DMS53 treated with DMSO at 0.1 percent for 48 hours (cell line): ENCODE measurements at regions not wholly inside any gene's neighbourhood (a gene's known extent, or its start where the extent isn't known, plus 50 kb on each side); places are given as distances from the start of the nearest gene placed in this dataset.

Experiments used
- DNase-seq: peaks from one replicate; lab custom pipeline; 2025; ENCODE audit not compliant: unreplicated experiment; lab: John Stamatoyannopoulos, UW

- DNase-seq: no peak
Measured at GRCh38 chr2:39534095-39534711, 97.1 kb upstream of the MAP4K3 start.

GRCh38 chr2:39535636-39536185 lies 98.6 kb upstream of the MAP4K3 start:
- no peak for DNase-seq

- DNase-seq: no peak
Measured at GRCh38 chr2:39537150-39537549, 100.1 kb upstream of the MAP4K3 start.

GRCh38 chr2:39538718-39539117 lies 101.6 kb upstream of the MAP4K3 start:
- no peak for DNase-seq

DNA sequence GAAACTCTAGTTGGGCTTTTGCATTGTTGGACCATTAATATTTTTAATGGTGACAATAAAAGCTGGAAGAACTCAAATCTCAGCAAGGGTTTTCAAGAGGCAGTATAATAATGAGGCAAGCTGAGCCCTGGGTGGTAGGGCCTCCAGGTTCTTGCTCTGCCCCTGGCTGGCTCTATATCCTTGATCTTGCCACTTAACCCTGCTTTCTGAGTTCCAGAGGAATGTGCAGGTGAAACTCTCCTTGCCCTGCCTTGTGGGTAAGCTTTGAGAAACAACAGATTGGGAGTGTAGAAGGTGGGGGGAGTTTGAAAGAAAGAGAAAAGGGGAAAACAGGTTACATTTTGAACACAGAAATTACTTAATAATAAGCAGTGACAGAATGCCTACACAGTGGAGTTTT lies 103.3 kb upstream of the MAP4K3 start:
- DNase-seq: no peak

- DNase-seq: no peak
Measured at GRCh38 chr2:39541011-39541930, 104.2 kb upstream of the MAP4K3 start.

DNA sequence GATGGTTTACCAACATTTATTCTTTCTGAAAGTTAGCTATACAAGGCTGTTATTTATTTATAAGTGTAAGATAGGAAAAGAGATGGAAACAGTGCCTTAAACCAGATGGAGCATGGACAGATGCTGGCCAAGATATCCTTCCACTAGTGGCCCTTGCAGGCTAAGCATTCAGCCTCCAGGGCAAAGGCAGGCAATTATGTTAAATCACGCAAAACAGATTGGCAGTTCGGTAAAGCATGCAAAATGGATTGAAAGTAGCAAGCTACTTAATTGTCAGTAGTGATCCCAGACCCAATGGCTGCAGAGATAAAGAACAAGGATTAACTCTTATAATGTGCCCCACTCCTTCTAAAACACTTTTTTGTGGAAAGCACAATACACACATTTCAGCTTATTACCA lies 105.4 kb upstream of the MAP4K3 start:
- DNase-seq: no peak

- no peak for DNase-seq
Measured at GRCh38 chr2:39545957-39546356, 108.9 kb upstream of the MAP4K3 start.

DNA sequence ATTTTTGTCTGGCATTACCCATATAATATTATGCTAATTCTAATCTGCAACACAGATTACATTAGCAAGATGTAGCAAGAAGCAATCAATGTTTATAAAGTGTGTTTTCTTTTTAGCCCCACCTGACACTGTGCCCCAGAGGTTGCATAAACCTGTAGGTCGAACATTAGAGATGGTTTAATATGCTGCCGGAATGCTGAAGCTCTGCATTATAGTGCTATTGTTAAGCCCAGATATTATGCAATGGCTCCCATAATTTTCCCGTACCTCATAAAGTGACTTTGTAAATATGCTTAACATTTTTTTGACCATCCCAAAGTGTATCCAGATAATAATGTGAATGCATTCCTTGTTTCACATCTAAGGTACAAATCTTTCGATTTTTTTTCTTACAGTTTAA lies 109.3 kb upstream of the MAP4K3 start:
- no peak for DNase-seq

- no peak for DNase-seq
Measured at GRCh38 chr2:39546937-39547336, 109.9 kb upstream of the MAP4K3 start.

- DNase-seq: no peak
Measured at GRCh38 chr2:39547811-39548719, 111.0 kb upstream of the MAP4K3 start.

- DNase-seq: no peak
Measured at GRCh38 chr2:39549000-39549399, 111.9 kb upstream of the MAP4K3 start.

DNA sequence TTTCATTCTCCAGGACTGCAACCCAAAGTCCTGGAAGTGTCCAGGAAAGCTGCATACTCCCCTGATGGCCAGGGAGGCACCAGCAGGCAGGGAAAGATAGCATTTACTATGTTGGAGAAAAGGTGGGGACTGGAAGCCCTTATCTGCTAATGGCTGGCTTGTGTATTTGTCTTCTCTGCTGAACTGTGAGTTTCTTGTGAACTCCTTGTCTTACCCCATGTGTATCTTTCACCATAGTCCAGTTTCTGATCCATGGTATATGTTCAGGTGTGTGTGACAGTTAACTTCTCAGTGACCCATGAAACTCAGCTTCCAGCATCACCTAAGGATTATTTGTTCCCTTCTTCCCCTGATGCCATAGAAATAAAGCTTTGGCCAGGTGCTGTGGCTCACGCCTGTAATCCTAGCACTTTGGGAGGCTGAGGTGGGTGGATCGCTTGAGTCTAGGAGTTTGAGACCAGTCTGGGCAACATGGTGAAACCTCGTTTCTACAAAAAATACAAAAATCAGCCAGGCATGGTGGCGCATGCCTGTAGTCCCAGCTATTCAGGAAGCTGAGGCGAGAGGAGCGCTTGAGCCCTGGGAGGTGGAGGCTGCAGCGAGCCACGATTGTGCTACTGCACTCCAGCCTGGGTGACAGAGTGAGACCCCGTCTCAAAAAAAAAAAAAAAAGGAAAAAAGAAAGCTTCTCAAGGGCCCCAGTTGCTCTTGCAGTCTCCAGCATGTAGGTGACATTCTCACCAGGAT lies 112.8 kb upstream of the MAP4K3 start:
- DNase-seq: no peak

GRCh38 chr2:39550701-39551285 lies 113.7 kb upstream of the MAP4K3 start:
- DNase-seq: no peak

- no peak for DNase-seq
Measured at GRCh38 chr2:39558906-39559305, 106.8 kb upstream of the TMEM178A start.

GRCh38 chr2:39563572-39563971 lies 102.1 kb upstream of the TMEM178A start:
- no peak for DNase-seq

DNA sequence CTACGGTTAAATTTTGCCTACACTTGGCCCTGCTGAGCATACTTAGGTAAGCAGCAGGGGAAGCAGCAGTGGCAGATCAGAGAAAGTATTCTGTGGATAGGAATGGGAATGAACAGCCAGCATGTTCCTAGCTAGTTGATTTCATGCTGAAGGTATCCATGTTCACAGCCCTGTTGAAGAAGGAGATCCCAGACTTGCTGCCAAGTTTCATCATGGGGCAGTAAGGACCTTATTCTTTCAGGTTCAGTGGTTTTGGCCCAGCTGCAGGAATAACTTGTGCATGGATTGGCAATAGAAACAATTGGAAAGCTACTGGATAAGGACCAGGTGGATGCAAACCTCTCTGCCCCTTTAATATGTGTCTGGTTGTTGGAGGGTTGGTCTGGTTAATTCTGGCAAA lies 98.2 kb upstream of the TMEM178A start:
- no peak for DNase-seq

- no peak for DNase-seq
Measured at GRCh38 chr2:39568116-39568515, 97.6 kb upstream of the TMEM178A start.

GRCh38 chr2:39568561-39569006 lies 97.1 kb upstream of the TMEM178A start:
- no peak for DNase-seq

- no peak for DNase-seq
Measured at GRCh38 chr2:39570130-39570555, 95.6 kb upstream of the TMEM178A start.
